Stimulated activated CD8-positive, alpha-beta memory T cell treated with anti-CD3 and anti-CD28 coated beads, Interleukin-4, amount 100 ng/mL, for 1 hour (primary cell): ENCODE measurements at regions not wholly inside any gene's neighbourhood (a gene's known extent, or its start where the extent isn't known, plus 50 kb on each side); places are given as distances from the start of the nearest gene placed in this dataset.

Experiments used
- DNase-seq, 2 donors: peaks; one replicate each; pipeline ENCODE4 v3.0.0-alpha.2; 2020; ENCODE audit warnings: low read depth in 2 of 2, low spot score in 1 of 2

- no peak for DNase-seq
These were observed 205.5 kb downstream of the UBE2E3 start for GRCh38 chr2:181185948-181186347.

- no peak for DNase-seq
These were observed 208.2 kb downstream of the UBE2E3 start for GRCh38 chr2:181188605-181189004.

- no peak for DNase-seq
These were observed 209.5 kb downstream of the UBE2E3 start for GRCh38 chr2:181189951-181190350.

- no peak for DNase-seq
These were observed 210.3 kb downstream of the UBE2E3 start for GRCh38 chr2:181190711-181191110.

- no peak for DNase-seq
These were observed 213.1 kb downstream of the UBE2E3 start for GRCh38 chr2:181193550-181193949.

GRCh38 chr2:181196401-181196800 lies 216.0 kb downstream of the UBE2E3 start:
- DNase-seq, result no peak

GRCh38 chr2:181197140-181197760 lies 216.8 kb downstream of the UBE2E3 start:
- DNase-seq, result no peak

- DNase-seq, result no peak
These were observed 217.9 kb downstream of the UBE2E3 start for GRCh38 chr2:181198183-181198864.

- no peak for DNase-seq
These were observed 223.0 kb downstream of the UBE2E3 start for GRCh38 chr2:181203412-181203811.

GRCh38 chr2:181203916-181204315 lies 223.5 kb downstream of the UBE2E3 start:
- DNase-seq, result no peak

- no peak for DNase-seq
These were observed 238.0 kb downstream of the UBE2E3 start for GRCh38 chr2:181218401-181218821.

GRCh38 chr2:181223234-181223633 lies 234.0 kb upstream of the ITGA4 start:
- no peak for DNase-seq

GRCh38 chr2:181224866-181225265 lies 232.3 kb upstream of the ITGA4 start:
- DNase-seq, result no peak

- DNase-seq, result no peak
These were observed 228.5 kb upstream of the ITGA4 start for GRCh38 chr2:181228661-181229060.

GRCh38 chr2:181231151-181231550 lies 226.0 kb upstream of the ITGA4 start:
- DNase-seq, result no peak

GRCh38 chr2:181231886-181232621 lies 225.1 kb upstream of the ITGA4 start:
- DNase-seq, result no peak

- no peak for DNase-seq
These were observed 222.7 kb upstream of the ITGA4 start for GRCh38 chr2:181234487-181234891.

- no peak for DNase-seq
These were observed 222.2 kb upstream of the ITGA4 start for GRCh38 chr2:181235011-181235410.

GRCh38 chr2:181235683-181236459 lies 221.3 kb upstream of the ITGA4 start:
- DNase-seq, result no peak

- DNase-seq, result no peak
These were observed 217.9 kb upstream of the ITGA4 start for GRCh38 chr2:181239201-181239799.

- no peak for DNase-seq
These were observed 216.3 kb upstream of the ITGA4 start for GRCh38 chr2:181240844-181241243.
